ENCODE measurements at regions not wholly inside any gene's neighbourhood (a gene's known extent, or its start where the extent isn't known, plus 50 kb on each side); places are given as distances from the start of the nearest gene placed in this dataset.

- DNase-seq, result no peak
Observed at GRCh38 chr12:111102102-111102739, 181.8 kb upstream of the MYL2 start.

- no peak for DNase-seq
Observed at GRCh38 chr12:111101003-111101402, 180.6 kb upstream of the MYL2 start.

- DNase-seq, result no peak
Observed at GRCh38 chr12:111100554-111100953, 180.2 kb upstream of the MYL2 start.

- no peak for DNase-seq
Observed at GRCh38 chr12:111100003-111100402, 179.6 kb upstream of the MYL2 start.

GRCh38 chr12:111099186-111099585, 178.8 kb upstream of the MYL2 start:
- DNase-seq, result no peak

GRCh38 chr12:111094157-111095010, 174.0 kb upstream of the MYL2 start:
- DNase-seq, result no peak

- DNase-seq, result peak in 1 of 2 experiments; percentile 28
Observed at GRCh38 chr12:111093428-111094142, 173.2 kb upstream of the MYL2 start.

GRCh38 chr12:111091051-111091450, 170.7 kb upstream of the MYL2 start:
- no peak for DNase-seq

- DNase-seq, result no peak
Observed at GRCh38 chr12:111089616-111090015, 169.2 kb upstream of the MYL2 start.

- no peak for DNase-seq
Observed at GRCh38 chr12:111088409-111088808, 168.0 kb upstream of the MYL2 start.

GRCh38 chr12:111086947-111087700, 166.7 kb upstream of the MYL2 start:
- no peak for DNase-seq

- DNase-seq, result no peak
Observed at GRCh38 chr12:111085096-111085495, 164.7 kb upstream of the MYL2 start.

- DNase-seq, result no peak
Observed at GRCh38 chr12:111084605-111085004, 164.2 kb upstream of the MYL2 start.

- DNase-seq, result no peak
Observed at GRCh38 chr12:111084158-111084557, 163.8 kb upstream of the MYL2 start.

GRCh38 chr12:111081600-111081999, 161.2 kb upstream of the MYL2 start:
- DNase-seq, result no peak

- DNase-seq, result no peak
Observed at GRCh38 chr12:111078731-111079130, 158.4 kb upstream of the MYL2 start.

- no peak for DNase-seq
Observed at GRCh38 chr12:111076611-111077451, 156.5 kb upstream of the MYL2 start.

- DNase-seq, result no peak
Observed at GRCh38 chr12:111076199-111076598, 155.8 kb upstream of the MYL2 start.

- DNase-seq, result no peak
Observed at GRCh38 chr12:111074965-111075364, 154.6 kb upstream of the MYL2 start.

- DNase-seq, result no peak
Observed at GRCh38 chr12:111074559-111074958, 154.2 kb upstream of the MYL2 start.

- no peak for DNase-seq
Observed at GRCh38 chr12:111073370-111073769, 153.0 kb upstream of the MYL2 start.

GRCh38 chr12:111072299-111072698, 151.9 kb upstream of the MYL2 start:
- DNase-seq, result no peak
